MM.1S (cell line): ENCODE measurements at regions not wholly inside any gene's neighbourhood (a gene's known extent, or its start where the extent isn't known, plus 50 kb on each side); places are given as distances from the start of the nearest gene placed in this dataset.

Experiments
- CTCF ChIP-seq: fragments of 300-600 bp; sonication (generic); IDR thresholded peaks from 2 replicates; pipeline ENCODE4 v1.5.1; 2016; ENCODE audit warnings: antibody characterized with exemption, low read length, mixed read lengths
- EZH2 ChIP-seq: fragments of 300-600 bp; sonication (generic); optimal IDR thresholded peaks from 2 replicates; pipeline ENCODE3; 2017; ENCODE audit warnings: low read depth, mild to moderate bottlenecking, antibody characterized with exemption, low read length, mixed read lengths
- EZH2phosphoT487 ChIP-seq: fragments of 300-600 bp; sonication (generic); IDR thresholded peaks from 2 replicates; pipeline ENCODE4 v1.6.1; 2018; ENCODE audit warnings: antibody characterized with exemption, low read length

GRCh38 chr14:82153689-82154088 lies 620.0 kb upstream of the SEL1L start:
- TF ChIP-seq CTCF (no peak), EZH2 (no peak), EZH2phosphoT487 (no peak)
